ENCODE measurements at regions not wholly inside any gene's neighbourhood (a gene's known extent, or its start where the extent isn't known, plus 50 kb on each side); places are given as distances from the start of the nearest gene placed in this dataset.

DNA sequence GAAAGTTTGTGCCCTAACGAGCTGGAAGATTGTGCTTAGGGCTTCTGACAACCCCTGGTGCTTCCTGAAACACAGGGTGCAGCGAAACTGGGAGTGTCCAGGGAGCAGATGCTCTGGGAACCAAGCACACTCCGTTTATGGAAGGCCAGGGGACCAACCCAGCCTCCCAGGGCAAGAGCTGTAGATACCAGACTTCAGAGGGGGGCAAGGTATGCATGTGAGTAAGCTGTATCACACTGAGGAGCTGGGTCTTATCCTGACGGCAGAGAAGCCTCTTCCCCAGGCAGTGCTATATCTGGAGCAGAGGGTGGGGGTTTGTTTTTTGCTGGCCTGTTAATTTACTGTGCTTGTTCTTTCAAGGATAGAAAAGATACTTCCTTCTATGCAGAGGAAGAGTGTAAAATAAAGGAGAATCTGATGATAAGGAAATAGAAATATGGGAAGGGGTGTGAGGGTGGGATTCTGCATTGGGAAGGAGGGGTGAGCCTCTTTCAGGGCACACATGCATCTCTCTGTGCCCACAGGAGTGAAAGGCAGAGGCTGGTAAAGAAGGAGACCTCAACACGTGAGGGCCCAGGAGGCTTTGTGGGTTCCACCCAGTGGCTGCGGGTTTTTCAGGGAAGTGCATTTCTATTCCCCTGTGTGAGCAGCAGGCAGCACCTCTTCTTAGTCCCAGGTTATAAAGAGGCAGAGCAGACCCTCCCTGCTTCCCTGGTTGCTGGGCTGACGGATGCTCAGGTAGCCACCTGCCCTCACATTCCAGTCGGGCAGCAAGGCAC lies 314.1 kb downstream of the TCERG1L start:
- no peak for DNase-seq (ENCODE audit: low read depth)

GRCh38 chr10:130998046-130998435 lies 313.5 kb downstream of the TCERG1L start:
- DNase-seq (ENCODE audit: low read depth) = no peak

DNA sequence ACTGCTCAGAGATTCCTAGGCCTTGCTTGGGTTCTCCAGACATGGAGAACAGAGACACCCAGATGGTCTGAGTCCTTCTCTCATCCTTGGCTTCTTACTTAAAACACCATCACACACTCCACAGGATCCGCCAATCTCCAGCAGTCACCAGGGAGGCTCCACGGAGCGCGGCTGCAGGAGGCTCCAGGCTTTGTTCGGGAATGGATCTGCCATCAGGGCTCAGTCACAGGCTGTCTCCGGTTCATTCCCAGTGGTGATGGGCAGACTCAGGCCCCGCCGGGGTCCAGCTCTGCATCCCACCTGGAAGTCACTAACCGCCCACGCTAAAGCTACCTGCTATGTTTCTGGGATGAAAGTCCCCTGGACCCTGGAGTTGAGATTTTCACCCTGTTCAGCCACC lies 312.9 kb downstream of the TCERG1L start:
- no peak for DNase-seq (ENCODE audit: low read depth)

DNA sequence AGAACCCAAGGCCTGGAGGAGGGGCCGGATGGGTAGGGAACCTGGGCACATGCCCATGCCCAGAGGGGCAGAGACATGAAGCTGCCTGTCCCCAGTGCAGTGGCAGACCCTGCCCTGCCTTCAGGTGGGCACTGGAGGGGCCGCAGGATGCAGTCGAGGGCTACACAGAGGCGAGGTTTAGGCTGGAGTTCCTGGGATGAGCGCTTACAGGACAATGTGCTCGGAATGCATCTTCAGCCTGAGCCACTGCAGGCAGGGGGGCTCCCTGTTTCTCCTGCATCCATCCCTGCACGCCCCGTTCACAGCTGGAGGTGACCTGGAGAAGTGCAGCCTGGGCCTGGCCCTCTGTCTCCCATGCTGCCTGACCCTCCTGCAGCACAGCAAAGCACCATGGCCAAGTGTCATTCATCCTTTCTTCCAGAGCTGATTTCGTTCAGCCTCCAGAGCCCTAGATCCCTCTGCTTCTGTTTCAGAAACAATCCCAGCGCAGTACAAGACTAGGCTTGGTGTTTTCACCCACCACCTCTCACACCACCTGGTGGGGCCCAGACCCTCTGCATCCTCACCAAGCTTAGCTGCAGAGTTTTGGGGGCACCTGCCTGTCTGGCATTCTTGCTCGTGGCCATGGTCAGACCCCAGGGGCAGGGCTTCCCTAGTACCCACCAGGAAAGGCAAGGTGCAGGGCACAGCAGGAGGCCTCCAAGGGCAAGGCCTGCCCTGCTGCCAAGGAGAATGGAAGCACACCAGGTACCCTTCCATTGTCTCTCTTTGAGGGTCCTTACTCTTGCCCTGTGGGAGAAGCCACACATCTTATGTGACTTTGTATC lies 311.9 kb downstream of the TCERG1L start:
- no peak for DNase-seq (ENCODE audit: low read depth)

DNA sequence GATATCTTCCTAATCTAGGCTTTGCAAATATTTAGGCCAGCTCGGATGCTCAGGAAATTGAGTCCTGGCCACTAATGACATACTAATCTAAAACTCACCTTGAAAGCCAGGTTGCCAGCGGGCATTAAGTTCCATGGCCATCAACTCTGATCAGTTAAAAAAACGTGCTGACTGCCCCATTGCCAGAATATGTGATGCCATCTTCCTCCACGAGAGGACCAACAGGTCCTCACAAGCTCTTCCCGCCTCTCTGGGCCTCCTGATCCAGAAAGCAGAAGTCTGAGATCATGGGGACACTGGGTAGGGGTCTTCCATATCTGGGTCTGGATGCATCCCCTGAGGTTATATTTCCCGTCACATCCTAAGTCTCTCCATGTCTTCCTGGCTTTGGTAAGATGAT lies 311.3 kb downstream of the TCERG1L start:
- DNase-seq (ENCODE audit: low read depth) = no peak

DNA sequence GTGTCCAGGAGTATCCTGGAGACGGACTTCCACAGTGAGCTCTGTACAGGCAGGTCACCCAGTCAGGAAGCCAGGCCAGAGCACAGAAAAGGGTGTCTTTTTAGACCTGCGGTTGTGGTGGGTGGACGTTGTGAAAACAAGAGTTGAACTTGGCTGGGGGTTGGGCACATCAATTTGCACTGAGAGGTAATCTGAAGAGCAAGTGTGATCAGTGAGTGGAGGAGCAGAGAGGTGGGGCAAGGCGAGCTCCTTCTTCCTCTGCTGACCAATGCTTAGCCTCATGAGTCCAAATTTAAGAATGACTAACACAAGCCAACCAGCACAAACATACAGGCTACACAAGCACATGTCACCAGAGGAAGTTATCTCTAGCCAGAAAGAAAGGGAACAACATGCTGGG lies 310.8 kb downstream of the TCERG1L start:
- no peak for DNase-seq (ENCODE audit: low read depth)

GRCh38 chr10:131001438-131001837 lies 310.1 kb downstream of the TCERG1L start:
- no peak for DNase-seq (ENCODE audit: low read depth)

DNA sequence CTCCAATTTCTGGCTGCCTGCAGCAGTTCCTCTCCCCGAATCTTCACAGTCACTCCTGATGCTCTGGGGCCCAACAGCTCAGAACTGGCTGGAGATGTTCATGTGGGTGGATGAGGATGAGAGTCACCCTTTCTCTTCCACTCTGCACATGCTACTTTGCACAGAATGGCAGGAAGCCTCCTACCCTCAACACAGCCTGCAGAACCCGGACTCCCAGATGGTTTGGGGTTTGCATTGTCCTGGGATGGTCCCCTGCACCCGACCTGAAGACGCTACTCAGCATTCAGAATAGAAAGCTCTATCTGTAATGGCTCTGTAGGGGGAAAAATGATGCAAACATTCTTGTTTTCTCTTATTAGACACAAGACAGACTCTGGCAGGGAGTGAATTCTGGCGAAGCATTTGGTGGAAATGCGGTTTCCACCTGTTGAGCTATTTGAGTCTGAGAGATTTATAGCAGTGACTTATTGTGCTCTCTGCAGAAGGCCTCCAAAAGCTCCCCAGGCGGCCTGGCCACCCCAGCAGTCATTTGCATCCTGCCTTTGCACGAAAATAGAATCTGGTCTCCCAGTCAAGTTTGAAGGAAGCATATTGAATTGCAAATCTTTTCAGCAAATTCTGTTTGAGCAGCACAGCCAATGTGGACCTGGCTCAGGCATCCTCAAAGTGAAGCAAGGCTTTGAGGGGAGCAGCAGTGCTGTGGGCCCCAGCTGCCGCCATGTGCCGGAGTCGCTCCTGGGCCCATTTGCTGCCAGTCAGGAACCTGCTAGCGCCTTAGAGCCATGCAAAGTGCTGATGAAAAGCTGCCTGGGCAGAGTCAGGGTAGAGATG lies 309.3 kb downstream of the TCERG1L start:
- no peak for DNase-seq (ENCODE audit: low read depth)

DNA sequence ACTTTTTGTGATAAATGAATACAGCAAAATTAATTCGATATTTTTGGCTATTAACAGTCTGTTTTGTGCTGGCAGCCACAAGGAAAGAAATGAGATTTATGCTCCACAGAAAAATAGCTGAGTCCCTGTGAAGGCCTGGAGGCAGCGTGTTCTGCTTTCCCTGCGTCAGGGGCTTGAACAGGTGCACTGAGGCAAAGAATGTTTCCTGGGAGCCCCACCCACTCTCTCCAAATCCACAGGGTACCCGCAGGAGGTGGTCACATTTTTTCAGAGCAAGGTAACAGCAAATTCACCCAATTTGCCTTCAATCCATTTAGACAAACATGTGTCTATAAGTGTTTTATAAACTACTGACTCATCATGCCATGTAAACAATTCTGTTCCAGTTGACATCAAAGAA lies 308.1 kb downstream of the TCERG1L start:
- DNase-seq (ENCODE audit: low read depth) = no peak

- DNase-seq (ENCODE audit: low read depth) = no peak
Measured at GRCh38 chr10:131004276-131004675, 307.2 kb downstream of the TCERG1L start.

GRCh38 chr10:131006458-131007256 lies 304.9 kb downstream of the TCERG1L start:
- no peak for DNase-seq (ENCODE audit: low read depth)

DNA sequence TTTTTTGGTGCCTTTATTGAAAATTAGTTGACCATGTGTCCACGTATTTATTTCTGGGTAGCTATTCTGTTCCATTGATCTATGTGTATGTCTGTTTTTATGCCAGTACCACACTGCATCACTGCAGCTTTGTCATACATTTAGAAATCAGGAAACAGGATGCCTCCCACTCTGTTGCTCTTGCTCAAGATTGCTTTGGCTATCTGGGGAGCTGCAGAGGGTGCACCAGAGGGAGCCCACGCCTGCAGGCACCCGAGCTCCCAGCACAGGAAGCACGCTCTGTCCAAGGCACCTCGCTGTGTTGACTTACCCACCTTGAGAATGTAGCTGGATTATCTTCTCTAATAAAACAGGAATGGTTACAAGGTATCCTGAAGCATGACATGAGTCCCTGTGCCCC lies 301.7 kb downstream of the TCERG1L start:
- DNase-seq (ENCODE audit: low read depth) = no peak

GRCh38 chr10:131010965-131011575 lies 300.5 kb downstream of the TCERG1L start:
- DNase-seq (ENCODE audit: low read depth) = no peak

DNA sequence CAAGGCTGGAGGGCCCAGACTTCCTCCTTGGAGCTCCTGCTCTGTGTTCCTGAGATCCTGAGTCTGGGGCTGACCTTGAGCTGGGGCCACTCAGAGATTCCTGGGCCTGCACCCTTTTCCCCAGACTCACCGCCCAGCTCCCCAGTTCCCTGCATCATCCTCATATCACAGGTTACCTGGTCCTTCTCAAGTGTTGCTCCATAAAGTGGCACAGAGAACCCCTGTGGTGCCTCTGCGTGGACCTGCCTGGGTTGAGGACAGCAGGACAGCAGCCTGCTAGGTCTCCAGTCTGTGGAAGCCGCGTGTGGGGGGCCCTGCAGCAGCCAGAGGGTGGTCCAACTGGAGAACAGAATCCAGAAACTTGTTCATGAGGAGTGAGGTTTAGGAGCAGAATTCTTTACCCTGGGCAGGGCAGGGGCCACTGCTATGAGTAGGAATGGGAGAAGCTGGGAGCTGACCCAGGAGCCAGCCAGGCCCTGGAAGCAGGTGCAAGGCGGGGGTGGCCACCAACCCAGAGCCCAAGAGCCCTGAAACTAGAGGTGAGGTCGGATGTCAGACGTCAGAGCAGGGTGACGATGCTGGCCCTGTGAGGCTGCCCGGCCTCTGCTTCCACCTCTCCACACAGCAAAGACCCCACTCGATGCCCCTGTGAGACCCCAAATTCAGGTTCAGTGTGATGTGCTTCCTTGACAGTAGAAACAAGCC lies 299.4 kb downstream of the TCERG1L start:
- no peak for DNase-seq (ENCODE audit: low read depth)

- no peak for DNase-seq (ENCODE audit: low read depth)
Measured at GRCh38 chr10:131012641-131012985, 298.9 kb downstream of the TCERG1L start.

DNA sequence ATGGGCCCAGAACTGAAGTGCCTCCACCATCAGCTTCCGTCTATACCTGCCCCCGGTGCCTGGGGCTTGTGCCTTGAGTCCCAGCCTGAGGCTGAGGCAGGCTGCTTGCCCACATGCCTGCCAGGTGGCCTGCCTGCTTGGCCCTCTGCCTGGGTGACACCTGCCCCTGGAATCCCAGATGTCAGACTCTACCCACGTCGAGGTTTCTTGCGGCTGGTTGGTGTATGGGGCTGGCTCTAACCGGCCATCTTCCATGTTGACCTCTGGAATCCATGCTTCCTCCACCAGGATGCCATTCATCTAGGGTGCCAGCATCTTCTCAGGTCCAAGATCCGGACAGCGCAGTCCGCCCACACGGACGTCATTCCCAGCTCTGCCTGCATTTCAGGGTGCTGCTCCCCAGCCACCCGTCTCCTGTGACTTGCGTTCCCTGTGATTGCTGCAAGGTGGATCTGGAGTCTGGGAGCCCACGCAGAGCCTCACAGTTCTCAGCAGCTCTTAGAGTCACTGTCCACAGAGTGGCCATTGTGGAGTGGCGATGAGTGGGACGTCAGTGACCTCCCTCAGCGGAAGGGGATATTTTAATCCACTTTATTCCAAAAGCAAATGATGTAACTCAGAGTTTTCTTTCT lies 298.1 kb downstream of the TCERG1L start:
- DNase-seq (ENCODE audit: low read depth) = no peak

GRCh38 chr10:131014271-131014670 lies 297.2 kb downstream of the TCERG1L start:
- no peak for DNase-seq (ENCODE audit: low read depth)

- no peak for DNase-seq (ENCODE audit: low read depth)
Measured at GRCh38 chr10:131015271-131015670, 296.2 kb downstream of the TCERG1L start.

DNA sequence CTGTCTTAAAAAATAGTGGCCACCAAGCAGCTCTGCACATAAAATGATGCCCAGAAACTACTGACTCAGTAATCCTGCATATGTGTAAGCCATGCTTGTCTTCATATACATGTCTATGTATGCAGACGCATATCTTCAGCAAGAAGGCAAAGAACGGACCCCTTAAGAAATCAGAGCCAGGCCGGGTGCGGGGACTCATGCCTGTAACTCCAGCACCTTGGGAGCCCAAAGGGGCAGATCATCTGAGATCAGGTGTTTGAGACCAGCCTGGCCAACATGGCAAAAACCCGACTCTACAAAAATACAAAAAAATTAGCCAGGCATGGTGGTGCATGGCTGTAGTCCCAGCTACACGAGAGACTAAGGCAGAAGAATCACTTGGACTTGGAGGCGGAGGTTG lies 295.0 kb downstream of the TCERG1L start:
- no peak for DNase-seq (ENCODE audit: low read depth)
